NCI-H2081 treated with DMSO at 0.1 percent for 48 hours (cell line): ENCODE measurements at regions not wholly inside any gene's neighbourhood (a gene's known extent, or its start where the extent isn't known, plus 50 kb on each side); places are given as distances from the start of the nearest gene placed in this dataset.

Experiments used
- DNase-seq: peaks from one replicate; lab custom pipeline; 2025; lab: John Stamatoyannopoulos, UW

- peak; percentile 100 for DNase-seq
These were observed 85.0 kb downstream of the NUF2 start for GRCh38 chr1:163406772-163407171.

GRCh38 chr1:163408262-163408661 is 86.5 kb downstream of the NUF2 start:
- DNase-seq = no peak

- DNase-seq = peak; percentile 92
These were observed 88.6 kb downstream of the NUF2 start for GRCh38 chr1:163410073-163410999.

GRCh38 chr1:163412221-163412620 is 90.5 kb downstream of the NUF2 start:
- DNase-seq = no peak

DNA sequence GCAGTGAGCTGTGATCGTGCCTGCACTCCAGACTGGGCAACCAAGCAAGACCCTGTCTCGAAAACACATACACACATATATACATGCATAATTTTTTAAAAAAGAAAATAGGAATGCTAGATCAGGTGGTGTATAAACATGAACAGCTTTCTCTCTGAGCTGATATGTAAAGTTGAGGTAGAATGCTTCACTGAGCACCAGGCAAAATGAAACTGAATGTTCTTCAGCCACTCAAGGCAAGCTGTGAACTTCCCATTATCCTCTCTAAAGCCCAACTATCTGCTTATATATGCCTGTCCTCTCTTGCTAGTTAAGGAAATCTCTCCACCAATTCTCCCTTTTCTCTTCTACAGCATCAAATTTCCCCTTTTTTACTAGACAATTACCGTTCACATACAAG is 93.0 kb downstream of the NUF2 start:
- no peak for DNase-seq

DNA sequence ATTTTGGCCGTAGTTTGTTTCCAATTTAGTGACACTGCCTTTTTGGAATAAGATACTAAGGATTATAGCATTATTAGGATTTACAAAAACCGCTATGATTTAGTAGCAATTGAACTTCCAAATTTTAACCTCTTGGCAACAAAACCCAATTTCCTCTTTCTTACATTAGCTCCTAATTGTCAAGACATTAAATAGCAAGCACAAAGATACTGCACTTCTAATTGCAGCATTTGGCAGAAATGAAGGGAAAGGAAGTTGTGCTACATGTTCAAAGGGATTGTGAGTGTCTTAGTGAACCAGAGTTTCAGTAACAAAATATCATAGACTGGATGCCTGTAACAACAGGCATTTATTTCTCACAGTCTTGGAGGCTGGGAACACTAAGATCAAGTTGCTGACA is 99.9 kb downstream of the NUF2 start:
- DNase-seq = no peak

DNA sequence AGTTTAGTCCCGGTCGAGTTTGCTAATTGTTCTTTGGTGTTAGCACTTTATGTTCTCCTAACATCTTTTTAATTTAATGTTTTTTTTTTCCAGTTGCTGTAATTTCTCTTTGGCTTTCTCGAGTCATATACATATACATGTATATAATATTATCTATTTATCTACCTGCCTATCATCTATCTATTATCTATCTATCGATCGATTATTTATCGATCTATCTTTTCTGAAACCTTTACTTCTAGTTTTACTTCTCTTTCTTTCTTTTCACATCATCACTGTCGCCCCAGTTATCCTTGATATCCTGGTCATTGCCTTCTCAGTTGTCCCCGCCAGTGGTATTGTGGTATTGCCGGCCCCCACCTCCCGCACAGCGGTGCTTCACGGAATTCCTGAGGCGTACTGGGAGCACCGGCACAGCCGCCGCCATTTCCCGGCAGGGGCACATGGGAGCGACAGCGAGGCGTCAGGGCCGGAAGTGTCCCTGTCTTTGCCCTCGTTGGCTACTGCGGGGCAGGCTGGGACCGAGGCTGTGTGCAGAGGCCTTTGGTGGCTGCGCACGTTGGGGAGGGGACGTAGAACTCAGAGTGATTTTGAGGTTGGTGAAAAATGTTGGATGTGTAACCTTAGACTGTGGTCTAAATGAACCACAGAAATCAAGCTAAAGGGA is 101.1 kb downstream of the NUF2 start:
- no peak for DNase-seq

- DNase-seq = no peak
These were observed 104.9 kb downstream of the NUF2 start for GRCh38 chr1:163426505-163427251.

DNA sequence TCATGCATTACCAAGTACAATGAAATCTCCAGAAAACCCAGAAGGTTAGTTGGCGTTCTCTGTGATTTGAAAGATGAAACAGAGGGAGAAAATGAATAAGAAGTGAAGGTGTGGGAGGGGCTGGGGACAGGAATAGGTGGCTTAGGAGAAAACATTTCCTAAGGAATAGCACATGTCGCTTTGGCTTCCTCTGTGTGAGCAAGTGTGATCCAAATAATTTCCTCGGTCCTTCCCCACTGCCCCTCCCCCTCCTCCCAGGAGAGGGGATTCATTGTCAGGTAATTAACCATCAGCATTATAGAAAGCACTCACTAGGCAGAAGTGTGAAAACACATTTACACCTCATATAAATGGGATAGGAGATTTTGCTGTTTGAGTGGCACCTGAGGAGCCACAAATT is 105.5 kb downstream of the NUF2 start:
- no peak for DNase-seq

GRCh38 chr1:163436140-163436812 is 114.5 kb downstream of the NUF2 start:
- no peak for DNase-seq

GRCh38 chr1:163439471-163439870 is 117.7 kb downstream of the NUF2 start:
- no peak for DNase-seq

GRCh38 chr1:163440090-163440489 is 118.3 kb downstream of the NUF2 start:
- DNase-seq = no peak

DNA sequence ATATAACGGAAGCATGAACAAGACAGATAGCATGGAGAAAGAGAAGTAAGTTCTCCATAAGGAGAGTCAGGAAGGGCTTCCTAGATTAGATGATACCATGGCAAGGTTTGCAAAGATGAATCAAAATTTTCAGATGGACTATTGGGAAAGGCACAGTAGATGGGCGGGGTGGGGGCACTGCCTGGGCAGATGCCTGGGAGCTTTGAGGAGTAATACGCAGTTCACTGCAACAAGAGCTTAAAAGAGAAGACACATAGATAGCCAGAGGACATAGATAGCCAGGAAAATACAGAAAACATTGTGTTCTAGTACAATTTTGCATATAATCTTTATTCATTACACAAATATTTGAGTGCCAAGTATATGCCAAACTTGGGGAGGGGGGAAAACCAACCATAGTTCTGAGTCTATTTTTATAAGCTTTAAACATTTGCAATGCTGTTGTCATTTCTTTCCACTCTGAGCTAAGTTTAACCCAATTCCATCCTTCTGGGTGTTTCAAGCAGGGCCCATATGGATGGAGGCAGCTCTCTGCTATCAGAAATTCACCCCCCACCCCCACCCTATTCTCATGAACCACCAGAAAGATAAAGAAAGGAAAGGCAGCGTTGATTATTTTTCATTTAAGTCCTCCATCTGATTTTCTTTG is 120.6 kb downstream of the NUF2 start:
- DNase-seq = no peak

DNA sequence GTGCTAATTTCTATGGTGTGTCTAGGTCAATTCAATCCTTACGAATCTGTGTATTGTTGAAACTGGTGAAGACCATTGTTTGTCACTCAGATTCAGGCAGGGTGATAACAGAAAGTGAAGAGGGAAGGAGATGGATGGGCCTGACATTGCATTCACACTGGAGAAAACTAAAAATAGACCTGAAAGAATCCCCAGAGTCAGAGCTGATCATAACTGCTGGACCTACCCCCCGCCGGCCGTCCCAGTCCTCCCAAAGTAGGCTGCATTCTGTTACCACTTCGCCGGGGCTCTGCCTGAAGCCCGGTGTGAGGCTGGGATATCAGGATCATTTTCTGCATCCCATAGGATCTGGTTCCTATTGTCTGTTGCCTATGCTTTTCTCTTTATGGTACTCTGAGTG is 121.1 kb downstream of the NUF2 start:
- DNase-seq = no peak

DNA sequence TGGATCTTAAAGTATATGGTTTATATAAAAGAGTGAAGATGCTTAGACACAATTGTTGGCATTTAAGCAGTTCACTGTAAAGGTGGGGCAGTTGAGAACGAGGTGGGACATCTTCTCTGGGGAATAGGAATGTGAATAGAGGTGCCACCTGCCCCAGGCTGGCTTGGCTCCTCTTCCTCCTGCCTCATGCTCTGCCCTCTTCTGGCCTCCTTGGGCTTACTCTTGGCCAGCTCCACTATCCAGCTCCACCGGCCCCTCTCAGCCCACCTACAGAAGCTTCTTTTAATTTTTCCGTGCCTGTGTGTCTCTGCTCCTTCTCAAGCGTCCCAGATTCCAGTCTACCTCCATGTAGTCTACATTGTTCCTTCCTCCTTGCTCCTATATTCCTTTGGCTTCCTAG is 122.1 kb downstream of the NUF2 start:
- DNase-seq = no peak

DNA sequence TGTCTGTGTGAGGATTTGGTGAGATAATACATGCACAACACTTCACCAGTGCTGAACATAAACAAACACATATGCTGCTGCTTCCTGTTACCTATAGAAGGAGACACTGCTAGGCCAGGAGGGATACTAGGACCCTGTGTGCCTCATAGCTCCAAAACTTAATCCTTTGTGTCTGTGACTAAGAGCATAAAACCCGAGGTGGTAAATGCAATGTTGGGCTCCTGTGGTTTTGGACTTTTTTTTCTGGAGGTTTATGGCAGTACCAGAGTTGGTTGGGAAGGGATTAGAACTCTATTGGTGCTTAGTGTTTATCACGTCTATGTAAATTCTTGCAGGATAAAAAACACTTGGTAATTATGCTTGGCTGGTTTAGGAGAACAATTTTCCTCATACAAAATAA is 122.9 kb downstream of the NUF2 start:
- no peak for DNase-seq

GRCh38 chr1:163450986-163451385 is 129.2 kb downstream of the NUF2 start:
- DNase-seq = no peak

DNA sequence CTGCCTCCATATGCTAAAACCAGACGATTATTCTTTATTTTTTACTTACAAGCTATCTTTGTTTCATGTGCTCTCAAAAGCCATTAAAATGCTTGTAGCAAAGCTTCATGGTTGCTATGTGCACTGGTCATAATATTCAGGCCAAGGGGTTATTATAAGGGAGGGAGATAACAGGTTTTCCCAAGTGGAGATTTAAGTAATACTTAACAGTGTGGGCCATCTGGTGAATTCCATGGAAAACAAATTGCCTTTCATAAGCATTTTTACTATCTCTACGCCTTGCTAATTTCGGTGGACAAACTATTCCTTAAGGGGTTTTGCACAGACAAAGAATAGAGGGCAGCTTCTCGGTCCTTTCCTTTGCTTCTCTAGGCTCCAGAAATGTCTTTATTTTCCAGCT is 137.8 kb downstream of the NUF2 start:
- DNase-seq = no peak

- DNase-seq = no peak
These were observed 145.5 kb downstream of the NUF2 start for GRCh38 chr1:163467289-163467688.

DNA sequence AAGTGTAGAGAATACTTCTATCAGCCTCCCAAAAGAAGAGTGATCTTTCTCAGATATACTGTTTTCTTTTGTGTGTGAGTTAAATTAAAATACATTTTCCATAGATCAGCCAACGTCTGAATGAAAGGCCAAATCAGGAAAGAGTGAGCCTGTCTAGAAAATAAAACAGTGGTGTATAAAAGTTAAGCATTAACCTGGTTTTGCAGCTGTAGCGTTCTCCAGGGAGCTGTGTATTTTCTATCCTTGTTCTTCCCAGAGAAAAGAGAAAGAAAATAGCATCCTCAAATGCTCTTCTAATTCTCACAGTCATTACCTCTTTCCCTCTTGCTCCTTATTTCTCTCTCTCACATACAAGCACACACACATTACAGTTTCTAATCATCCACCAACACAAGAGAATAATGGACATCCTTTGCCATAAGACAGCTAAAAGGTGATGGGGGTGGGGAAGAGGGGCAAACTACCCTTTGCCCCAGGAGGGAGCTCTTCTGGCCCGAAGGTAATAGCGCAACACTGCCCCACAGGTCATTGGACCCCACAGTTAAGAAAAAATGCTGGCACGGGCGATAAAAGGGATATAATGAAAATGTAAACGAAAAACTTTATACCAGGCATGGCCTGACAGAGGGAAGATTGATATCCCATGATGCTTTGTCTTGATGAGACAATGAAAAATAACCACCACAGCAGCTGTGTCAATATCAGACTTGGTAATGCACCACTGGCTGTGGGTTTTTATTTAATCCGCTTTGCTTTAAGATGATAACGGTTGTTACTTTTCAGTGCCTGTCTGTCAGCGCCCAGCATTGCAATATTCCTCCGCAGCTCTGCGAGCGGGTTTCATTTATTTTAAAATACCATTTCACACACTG is 150.3 kb downstream of the NUF2 start:
- DNase-seq = peak; percentile 98
